Mesendoderm (in vitro differentiated cells): ENCODE measurements at regions not wholly inside any gene's neighbourhood (a gene's known extent, or its start where the extent isn't known, plus 50 kb on each side); places are given as distances from the start of the nearest gene placed in this dataset.

Experiments
- DNase-seq: peaks from one replicate; pipeline ENCODE4 v3.0.0; 2013
- H2AK5ac ChIP-seq: 2 replicates; pipeline ENCODE4 v1.6.1; 2013; ENCODE audit warnings: low read length, inconsistent platforms
- H2BK120ac ChIP-seq: 2 replicates; pipeline ENCODE4 v1.6.1; 2013; ENCODE audit warnings: low read depth, mild to moderate bottlenecking, low read length, moderate library complexity, mixed read lengths
- H2BK15ac ChIP-seq: replicated peaks from 2 replicates; pipeline ENCODE4 v1.6.1; 2013; ENCODE audit warnings: low read depth, mild to moderate bottlenecking, moderate library complexity
- H2BK5ac ChIP-seq: 2 replicates; pipeline ENCODE4 v1.6.1; 2013; ENCODE audit warnings: low read length, inconsistent platforms
- H3K18ac ChIP-seq: 2 replicates; pipeline ENCODE4 v1.6.1; 2013; ENCODE audit warnings: mild to moderate bottlenecking, low read length, mixed read lengths
- H3K23ac ChIP-seq: one replicate; pipeline ENCODE4 v1.6.1; 2013; ENCODE audit warnings: low read length
- H3K27ac ChIP-seq: 2 replicates; pipeline ENCODE4 v1.5.1; 2013; ENCODE audit warnings: low read depth, mild to moderate bottlenecking, inconsistent platforms, low read length, moderate library complexity
- H3K27me3 ChIP-seq: 2 replicates; pipeline ENCODE4 v1.6.1; 2013; ENCODE audit warnings: low read length, control low read depth, mild to moderate bottlenecking, inconsistent platforms; ENCODE audit not compliant: insufficient read depth, poor library complexity
- H3K36me3 ChIP-seq: 2 replicates; pipeline ENCODE4 v1.6.1; 2013; ENCODE audit warnings: low read length, inconsistent platforms; ENCODE audit not compliant: control insufficient read depth, insufficient read depth
- H3K4ac ChIP-seq: one replicate; pipeline ENCODE4 v1.6.1; 2013; ENCODE audit warnings: low read depth, mild to moderate bottlenecking, low read length, moderate library complexity
- H3K4me1 ChIP-seq: 2 replicates; pipeline ENCODE4 v1.6.1; 2013; ENCODE audit warnings: low read depth, low read length, inconsistent platforms; ENCODE audit not compliant: control insufficient read depth
- H3K4me2 ChIP-seq: 2 replicates; pipeline ENCODE4 v1.6.1; 2013; ENCODE audit warnings: low read length
- H3K4me3 ChIP-seq: 2 replicates; pipeline ENCODE4 v1.5.1; 2013; ENCODE audit warnings: mild to moderate bottlenecking, low read length
- H3K56ac ChIP-seq: one replicate; pipeline ENCODE4 v1.6.1; 2013; ENCODE audit warnings: low read length
- H3K79me1 ChIP-seq: 2 replicates; pipeline ENCODE4 v1.6.1; 2013; ENCODE audit warnings: low read length, inconsistent platforms
- H3K79me2 ChIP-seq: 2 replicates; pipeline ENCODE4 v1.6.1; 2013; ENCODE audit warnings: mild to moderate bottlenecking, low read length; ENCODE audit not compliant: control insufficient read depth, insufficient read depth
- H3K9ac ChIP-seq: 2 replicates; pipeline ENCODE4 v1.6.1; 2013; ENCODE audit warnings: low read length, inconsistent platforms
- H4K5ac ChIP-seq: one replicate; pipeline ENCODE4 v1.6.1; 2013; ENCODE audit warnings: low read length
- H4K8ac ChIP-seq: one replicate; pipeline ENCODE4 v1.6.1; 2013; ENCODE audit warnings: low read depth, mild to moderate bottlenecking, control low read depth, low read length, moderate library complexity
- WGBS: extraction: QIAGEN DNeasy Blood & Tissue Kit; methylation state at CpG from one replicate; pipeline ENCODE4 v1.1.7; 2013; ENCODE audit warnings: low lambda C conversion rate, missing lambda C conversion rate; ENCODE audit not compliant: insufficient coverage; ENCODE audit errors: extremely low coverage; 5-methylcytosine and 5-hydroxymethylcytosine counted together

DNA sequence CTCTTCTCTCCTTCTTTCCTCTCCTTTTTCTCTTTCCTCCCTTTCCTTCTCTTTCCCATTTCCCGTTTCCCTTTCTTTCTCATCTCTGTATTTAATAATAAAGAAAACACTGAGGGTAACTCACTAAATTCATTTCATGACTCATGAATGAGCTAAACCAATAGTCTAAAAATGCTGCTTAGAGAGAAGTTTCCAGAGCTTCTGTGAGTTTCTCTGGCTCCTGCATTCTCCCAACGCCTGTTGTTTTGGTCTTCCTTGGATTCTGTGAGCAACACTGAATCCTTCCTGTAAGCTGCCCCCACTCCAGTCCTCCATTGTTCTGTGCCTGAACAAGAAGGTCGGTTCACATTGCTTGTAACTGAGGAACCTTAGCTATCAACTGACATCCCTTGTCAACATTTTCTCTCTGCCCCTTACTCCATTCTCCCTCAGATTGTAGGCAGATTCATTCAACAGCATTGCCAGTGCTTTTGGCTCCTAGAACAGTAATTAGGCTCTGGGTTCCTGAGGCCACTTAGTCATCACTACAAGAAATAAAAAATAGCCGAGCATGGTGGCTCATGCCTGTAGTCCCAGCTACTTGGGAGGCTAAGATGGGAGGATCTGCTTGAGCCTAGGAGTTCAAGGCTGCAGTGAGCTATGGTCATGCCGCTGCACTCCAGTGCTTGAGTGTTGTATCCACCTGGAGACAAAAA is 237.7 kb upstream of the KLF4 start:
- no peak overlapping the region for H2BK15ac ChIP-seq
- H3K4me3 ChIP-seq = no peak overlapping the region
- H3K79me1 ChIP-seq = no peaks in the 10 kb centered on the region
- no peak overlapping the region for H3K56ac ChIP-seq
- no peak overlapping the region for H2BK120ac ChIP-seq
- no peaks in the 10 kb centered on the region for H3K36me3 ChIP-seq
- H4K8ac ChIP-seq = no peak overlapping the region
- H3K79me2 ChIP-seq = no peaks in the 10 kb centered on the region
- H3K4me1 ChIP-seq = no peaks in the 10 kb centered on the region
- no peak overlapping the region for H4K5ac ChIP-seq
- no peak overlapping the region for H3K4me2 ChIP-seq
- H3K27ac ChIP-seq = no peak overlapping the region
- no peak overlapping the region for H3K4ac ChIP-seq
- no peaks in the 10 kb centered on the region for H3K27me3 ChIP-seq
- no peak overlapping the region for H2AK5ac ChIP-seq
- no peak overlapping the region for H2BK5ac ChIP-seq
- WGBS = 80% methylated on average over 1 of the region's 5 CpGs
- H3K18ac ChIP-seq = no peak overlapping the region
- DNase-seq = no peak
- H3K23ac ChIP-seq = no peak overlapping the region
- H3K9ac ChIP-seq = no peak overlapping the region

DNA sequence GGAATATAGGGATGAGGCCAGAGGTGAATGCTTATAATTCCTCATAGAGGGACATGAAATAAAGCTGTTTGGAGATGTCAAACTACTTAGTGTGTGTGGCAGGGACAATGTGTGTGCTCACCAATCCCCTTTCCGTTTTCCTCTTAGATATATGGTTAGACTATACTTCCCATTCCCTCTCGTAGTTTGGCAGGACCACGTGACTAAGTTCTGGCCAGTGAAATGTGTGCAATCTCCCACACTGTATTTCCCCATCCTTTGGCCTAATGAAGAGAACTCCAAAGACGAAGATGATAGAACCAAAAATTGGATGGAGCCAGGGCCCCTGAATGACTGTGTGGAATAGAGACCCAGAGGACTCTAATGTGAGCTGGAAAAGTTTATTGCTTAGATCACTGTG is 233.4 kb upstream of the KLF4 start:
- H3K36me3 ChIP-seq = no peaks in the 10 kb centered on the region
- no peak overlapping the region for H3K23ac ChIP-seq
- H3K27ac ChIP-seq = no peak overlapping the region
- no peak for DNase-seq
- no peak overlapping the region for H2BK120ac ChIP-seq
- no peak overlapping the region for H3K4me3 ChIP-seq
- H4K5ac ChIP-seq = no peak overlapping the region
- no peaks in the 10 kb centered on the region for H3K79me2 ChIP-seq
- no peak overlapping the region for H3K4me2 ChIP-seq
- WGBS = no CpG with 5 or more reads among the region's 4 CpGs
- no peak overlapping the region for H4K8ac ChIP-seq
- H3K18ac ChIP-seq = no peak overlapping the region
- no peak overlapping the region for H3K4ac ChIP-seq
- H3K56ac ChIP-seq = no peak overlapping the region
- no peaks in the 10 kb centered on the region for H3K27me3 ChIP-seq
- no peak overlapping the region for H2BK5ac ChIP-seq
- H3K4me1 ChIP-seq = no peaks in the 10 kb centered on the region
- no peak overlapping the region for H2AK5ac ChIP-seq
- no peak overlapping the region for H3K9ac ChIP-seq
- H3K79me1 ChIP-seq = no peaks in the 10 kb centered on the region
- no peak overlapping the region for H2BK15ac ChIP-seq

DNA sequence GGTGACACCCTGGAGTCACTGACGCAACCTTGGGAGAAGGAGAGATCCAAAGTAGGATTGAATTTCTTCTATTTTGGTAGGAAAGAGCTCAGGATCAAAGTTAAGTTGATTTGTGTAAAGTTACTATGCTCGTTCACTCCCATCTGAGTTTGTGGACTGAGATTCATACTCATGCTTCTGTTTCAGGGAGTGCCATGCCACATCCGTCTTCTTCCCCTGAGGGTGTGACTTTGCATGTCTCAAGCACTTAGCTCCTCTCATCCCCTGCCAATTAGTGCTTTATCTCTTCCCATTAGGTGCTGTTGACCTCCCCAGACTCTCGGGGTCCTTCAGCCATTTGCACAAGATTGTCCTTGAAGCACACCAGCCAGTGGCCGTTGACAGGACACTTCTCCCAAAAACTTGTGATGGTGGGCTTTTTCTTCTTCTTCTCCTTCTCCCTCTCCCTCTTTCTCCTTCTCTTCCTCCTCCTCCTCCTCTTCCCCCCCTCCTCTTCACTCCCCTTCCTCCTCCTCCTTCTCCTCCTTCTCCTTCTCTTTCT is 232.2 kb upstream of the KLF4 start:
- Histone ChIP-seq H3K27me3 (no peaks in the 10 kb centered on the region), H4K5ac (no peak overlapping the region), H2AK5ac (no peak overlapping the region), H2BK5ac (no peak overlapping the region), H3K36me3 (no peaks in the 10 kb centered on the region), H3K4me3 (no peak overlapping the region), H3K9ac (no peak overlapping the region), H3K79me1 (no peaks in the 10 kb centered on the region), H3K4ac (no peak overlapping the region), H2BK120ac (no peak overlapping the region), H4K8ac (no peak overlapping the region), H3K18ac (no peak overlapping the region), H3K56ac (no peak overlapping the region), H3K4me1 (no peaks in the 10 kb centered on the region), H3K27ac (no peak overlapping the region), H3K23ac (no peak overlapping the region), H3K4me2 (no peak overlapping the region), H2BK15ac (no peak overlapping the region), H3K79me2 (no peaks in the 10 kb centered on the region)
- no peak for DNase-seq
- no CpG with 5 or more reads among the region's 5 CpGs for WGBS

DNA sequence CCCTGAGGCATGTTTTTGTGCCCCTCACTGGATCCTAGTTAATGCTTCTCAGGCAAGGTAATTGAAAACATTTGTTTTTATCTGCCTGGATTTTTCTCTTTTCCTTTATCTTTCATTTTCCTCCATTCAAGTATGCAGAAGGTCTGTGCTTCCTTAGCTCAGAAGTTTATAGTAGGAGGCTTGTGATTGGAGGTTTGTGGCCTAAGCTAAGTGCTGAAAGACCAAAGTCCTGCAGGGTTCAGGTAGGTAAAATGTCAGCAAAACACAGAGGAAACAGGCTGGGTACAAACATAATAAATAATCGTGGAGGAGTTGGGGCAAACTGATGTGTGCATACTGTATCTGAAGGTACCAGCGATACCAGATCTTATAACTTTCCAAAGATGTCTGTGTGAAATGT is 230.9 kb upstream of the KLF4 start:
- H3K56ac ChIP-seq = no peak overlapping the region
- no peak overlapping the region for H2BK120ac ChIP-seq
- H2AK5ac ChIP-seq = no peak overlapping the region
- no peaks in the 10 kb centered on the region for H3K79me2 ChIP-seq
- H3K27ac ChIP-seq = no peak overlapping the region
- no peak overlapping the region for H4K8ac ChIP-seq
- H3K4ac ChIP-seq = no peak overlapping the region
- no peak for DNase-seq
- no peak overlapping the region for H3K4me2 ChIP-seq
- no peak overlapping the region for H2BK5ac ChIP-seq
- no peak overlapping the region for H3K18ac ChIP-seq
- H3K79me1 ChIP-seq = no peaks in the 10 kb centered on the region
- no peak overlapping the region for H4K5ac ChIP-seq
- H3K36me3 ChIP-seq = no peaks in the 10 kb centered on the region
- no peak overlapping the region for H3K4me3 ChIP-seq
- H3K23ac ChIP-seq = no peak overlapping the region
- no peaks in the 10 kb centered on the region for H3K27me3 ChIP-seq
- no peaks in the 10 kb centered on the region for H3K4me1 ChIP-seq
- no peak overlapping the region for H2BK15ac ChIP-seq
- no peak overlapping the region for H3K9ac ChIP-seq
- WGBS = no CpG with 5 or more reads among the region's 2 CpGs

DNA sequence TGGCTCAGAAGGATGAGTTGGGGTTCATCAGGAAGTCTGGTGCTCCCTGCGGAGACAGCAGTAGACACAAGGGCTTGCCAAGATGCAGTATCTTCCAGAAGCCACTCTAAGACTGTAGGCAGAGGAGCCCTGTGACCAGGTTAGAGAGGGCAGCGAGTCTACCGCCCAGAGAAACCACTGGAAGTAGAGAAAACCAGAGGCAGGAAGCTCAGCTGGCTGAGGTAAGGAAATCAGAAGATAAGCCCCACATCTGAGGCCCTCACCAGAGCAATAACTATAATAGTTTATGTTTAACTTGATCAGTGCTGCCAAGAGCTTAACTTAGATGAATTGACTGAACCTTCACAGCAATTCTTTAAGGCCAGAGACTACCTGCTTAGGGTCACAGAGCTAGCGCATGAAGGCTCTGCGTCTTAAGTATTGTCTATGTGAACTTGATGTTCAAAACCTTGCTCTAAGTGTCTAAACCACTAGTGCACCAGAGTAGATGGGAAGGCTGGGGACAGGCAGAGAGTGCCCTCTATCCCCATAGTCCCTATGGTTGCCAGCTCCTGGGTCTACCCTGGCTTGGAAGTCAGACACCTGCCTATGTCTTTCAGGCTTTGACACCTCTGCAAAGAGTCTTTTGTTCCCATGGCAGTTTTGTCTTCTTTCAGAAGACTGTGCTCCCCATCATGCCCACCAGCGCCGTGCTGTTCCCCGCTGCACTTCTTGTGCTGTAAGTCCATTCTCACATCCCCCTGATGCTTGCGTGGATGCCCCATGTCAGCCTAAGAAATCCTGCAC is 228.2 kb upstream of the KLF4 start:
- no peak for DNase-seq
- Histone ChIP-seq H3K4me2 (no peak overlapping the region), H3K36me3 (no peaks in the 10 kb centered on the region), H4K8ac (no peak overlapping the region), H3K9ac (no peak overlapping the region), H3K4ac (no peak overlapping the region), H2BK15ac (no peak overlapping the region), H4K5ac (no peak overlapping the region), H3K4me3 (no peak overlapping the region), H3K18ac (no peak overlapping the region), H3K27me3 (no peaks in the 10 kb centered on the region), H2AK5ac (no peak overlapping the region), H3K79me2 (no peaks in the 10 kb centered on the region), H3K23ac (no peak overlapping the region), H3K79me1 (no peaks in the 10 kb centered on the region), H2BK120ac (no peak overlapping the region), H3K27ac (no peak overlapping the region), H2BK5ac (no peak overlapping the region), H3K4me1 (no peaks in the 10 kb centered on the region), H3K56ac (no peak overlapping the region)
- WGBS = no CpG with 5 or more reads among the region's 9 CpGs
